ENCODE measurements at regions not wholly inside any gene's neighbourhood (a gene's known extent, or its start where the extent isn't known, plus 50 kb on each side); places are given as distances from the start of the nearest gene placed in this dataset.

- H3K4me3 Mint-ChIP-seq: no peak overlapping the region
- Histone ChIP-seq H3K4me3 (no peak overlapping the region), H3K9me3 (ENCODE audit: low read depth) (no peaks in the 10 kb centered on the region), H4K20me1 (ENCODE audit: low read depth) (no peaks in the 10 kb centered on the region), H2AFZ (replicated peaks) (no peak overlapping the region), H3K4me2 (no peak overlapping the region), H3K27ac (no peak overlapping the region), H3K27me3 (no peaks in the 10 kb centered on the region), H3K79me2 (ENCODE audit: low read depth) (no peaks in the 10 kb centered on the region), H3F3A (ENCODE audit: low read depth) (no peaks in the 10 kb centered on the region), H3K36me3 (no peaks in the 10 kb centered on the region), H3K4me1 (no peaks in the 10 kb centered on the region), H3K9ac (no peak overlapping the region)
- H3K9me3 Mint-ChIP-seq: no peaks in the 10 kb centered on the region
- no peaks in the 10 kb centered on the region for H3K4me1 Mint-ChIP-seq
- no peak for DNase-seq (ENCODE audit: low spot score)
- no peak overlapping the region for H3K27ac Mint-ChIP-seq
- H3K27me3 Mint-ChIP-seq (ENCODE audit: insufficient read depth, low read depth): peaks cover 2% of the 10 kb centered on the region
- no peaks in the 10 kb centered on the region for H3K36me3 Mint-ChIP-seq
- TF ChIP-seq, protein P1, sequence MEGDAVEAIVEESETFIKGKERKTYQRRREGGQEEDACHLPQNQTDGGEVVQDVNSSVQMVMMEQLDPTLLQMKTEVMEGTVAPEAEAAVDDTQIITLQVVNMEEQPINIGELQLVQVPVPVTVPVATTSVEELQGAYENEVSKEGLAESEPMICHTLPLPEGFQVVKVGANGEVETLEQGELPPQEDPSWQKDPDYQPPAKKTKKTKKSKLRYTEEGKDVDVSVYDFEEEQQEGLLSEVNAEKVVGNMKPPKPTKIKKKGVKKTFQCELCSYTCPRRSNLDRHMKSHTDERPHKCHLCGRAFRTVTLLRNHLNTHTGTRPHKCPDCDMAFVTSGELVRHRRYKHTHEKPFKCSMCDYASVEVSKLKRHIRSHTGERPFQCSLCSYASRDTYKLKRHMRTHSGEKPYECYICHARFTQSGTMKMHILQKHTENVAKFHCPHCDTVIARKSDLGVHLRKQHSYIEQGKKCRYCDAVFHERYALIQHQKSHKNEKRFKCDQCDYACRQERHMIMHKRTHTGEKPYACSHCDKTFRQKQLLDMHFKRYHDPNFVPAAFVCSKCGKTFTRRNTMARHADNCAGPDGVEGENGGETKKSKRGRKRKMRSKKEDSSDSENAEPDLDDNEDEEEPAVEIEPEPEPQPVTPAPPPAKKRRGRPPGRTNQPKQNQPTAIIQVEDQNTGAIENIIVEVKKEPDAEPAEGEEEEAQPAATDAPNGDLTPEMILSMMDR (IDR thresholded peaks at IDR 0.05): no peak
- TF ChIP-seq EZH2phosphoT487 (IDR thresholded peaks at IDR 0.05) (no peak), EZH2 (IDR thresholded peaks at IDR 0.05) (no peak)
Measured at GRCh38 chr4:161183729-161184128, 980.1 kb downstream of the FSTL5 start.

DNA sequence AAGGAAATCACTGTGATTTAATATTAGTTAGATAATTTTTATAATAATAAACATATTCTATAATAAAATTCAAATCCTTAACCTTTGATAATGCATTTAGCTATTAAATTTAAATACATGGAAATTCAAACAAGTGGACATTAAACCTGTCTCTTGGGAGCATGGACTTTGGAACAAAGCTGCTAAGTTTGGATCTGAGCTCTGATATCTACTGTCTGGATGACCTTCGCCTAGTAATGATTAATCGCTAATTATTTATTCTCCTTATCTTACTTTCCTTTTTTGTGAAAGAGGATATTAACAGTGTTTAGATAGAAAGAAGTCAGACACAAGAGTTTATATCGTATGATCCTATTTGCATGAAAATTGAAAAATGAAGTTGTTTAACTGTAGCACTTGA lies 980.9 kb downstream of the FSTL5 start:
- no peaks in the 10 kb centered on the region for H3K9me3 Mint-ChIP-seq
- no peaks in the 10 kb centered on the region for H3K36me3 Mint-ChIP-seq
- DNase-seq (ENCODE audit: low spot score): no peak
- no peak overlapping the region for H3K9ac ChIP-seq
- no peak overlapping the region for H3K4me3 ChIP-seq
- TF ChIP-seq, protein P1 (IDR thresholded peaks at IDR 0.05): no peak
- no peak for TF ChIP-seq EZH2phosphoT487 (IDR thresholded peaks at IDR 0.05)
- no peak for TF ChIP-seq EZH2 (IDR thresholded peaks at IDR 0.05)
- no peaks in the 10 kb centered on the region for H3K9me3 ChIP-seq (ENCODE audit: low read depth)
- no peak overlapping the region for H3K4me3 Mint-ChIP-seq
- no peaks in the 10 kb centered on the region for H3K27me3 ChIP-seq
- H3K27ac Mint-ChIP-seq: no peak overlapping the region
- no peak overlapping the region for H3K4me2 ChIP-seq
- H4K20me1 ChIP-seq (ENCODE audit: low read depth): no peaks in the 10 kb centered on the region
- H3K79me2 ChIP-seq (ENCODE audit: low read depth): no peaks in the 10 kb centered on the region
- H2AFZ ChIP-seq (replicated peaks): no peak overlapping the region
- no peaks in the 10 kb centered on the region for H3K4me1 ChIP-seq
- H3F3A ChIP-seq (ENCODE audit: low read depth): no peaks in the 10 kb centered on the region
- no peak overlapping the region for H3K27ac ChIP-seq
- no peaks in the 10 kb centered on the region for H3K27me3 Mint-ChIP-seq (ENCODE audit: insufficient read depth, low read depth)
- no peaks in the 10 kb centered on the region for H3K36me3 ChIP-seq
- no peaks in the 10 kb centered on the region for H3K4me1 Mint-ChIP-seq

GRCh38 chr4:161178310-161178709 lies 985.5 kb downstream of the FSTL5 start:
- Histone ChIP-seq H3K4me2 (no peak overlapping the region), H3K4me3 (no peak overlapping the region), H3K4me1 (no peaks in the 10 kb centered on the region), H3K9me3 (ENCODE audit: low read depth) (no peaks in the 10 kb centered on the region), H3K36me3 (no peaks in the 10 kb centered on the region), H2AFZ (replicated peaks) (peak overlapping the region; percentile 61), H3K9ac (no peak overlapping the region), H4K20me1 (ENCODE audit: low read depth) (no peaks in the 10 kb centered on the region), H3K27me3 (no peaks in the 10 kb centered on the region), H3K27ac (no peak overlapping the region), H3F3A (ENCODE audit: low read depth) (no peaks in the 10 kb centered on the region), H3K79me2 (ENCODE audit: low read depth) (no peaks in the 10 kb centered on the region)
- Mint-ChIP-seq H3K27ac (no peak overlapping the region), H3K4me1 (no peaks in the 10 kb centered on the region), H3K36me3 (no peaks in the 10 kb centered on the region), H3K9me3 (no peaks in the 10 kb centered on the region), H3K27me3 (ENCODE audit: insufficient read depth, low read depth) (no peaks in the 10 kb centered on the region), H3K4me3 (no peak overlapping the region)
- DNase-seq (ENCODE audit: low spot score): no peak
- TF ChIP-seq, protein P1 (IDR thresholded peaks at IDR 0.05): no peak
- TF ChIP-seq EZH2phosphoT487 (IDR thresholded peaks at IDR 0.05): no peak
- TF ChIP-seq EZH2 (IDR thresholded peaks at IDR 0.05): no peak

Data from neural progenitor cell (in vitro differentiated cells).